K562 (cell line): ENCODE measurements at regions not wholly inside any gene's neighbourhood (a gene's known extent, or its start where the extent isn't known, plus 50 kb on each side); places are given as distances from the start of the nearest gene placed in this dataset.

Experiments
- HINFP ChIP-seq: fragments of 450-650 bp; conservative IDR thresholded peaks from 2 replicates; pipeline ENCODE4 v1.6.1; 2016; ENCODE audit warnings: missing genetic modification characterization, low read depth, mild to moderate bottlenecking, control low read depth, missing compliant biosample characterization
- PYGO2 ChIP-seq: fragments of 450-650 bp; IDR thresholded peaks from 2 replicates; pipeline ENCODE4 v1.6.1; 2016; ENCODE audit warnings: mild to moderate bottlenecking, missing genetic modification characterization, moderate library complexity, missing compliant biosample characterization
- REST ChIP-seq, 2 experiments: fragments of 450-650 bp; formaldehyde crosslinking in 1 of 2; IDR thresholded peaks; 2 replicates each; pipeline versions ENCODE4 v1.4.0 to v1.6.1; 2014 to 2020; ENCODE audit warnings: mild to moderate bottlenecking in 2 of 2, borderline replicate concordance in 1 of 2, low read depth in 1 of 2

GRCh38 chr4:177012918-177013545 is 220.3 kb upstream of the VEGFC start (continued):
- TF ChIP-seq REST (IDR thresholded peaks at IDR 0.05; ENCODE audit: borderline replicate concordance), result no peak
- TF ChIP-seq REST (CRISPR knock-in tag; IDR thresholded peaks at IDR 0.05; ENCODE audit: low read depth), result no peak
- no peak for TF ChIP-seq HINFP (tag)
- no peak for TF ChIP-seq PYGO2
